Kidney epithelial cell (primary cell): ENCODE measurements at regions not wholly inside any gene's neighbourhood (a gene's known extent, or its start where the extent isn't known, plus 50 kb on each side); places are given as distances from the start of the nearest gene placed in this dataset.
"Not testable (repeated sequence)": the region's sequence is repeated elsewhere in the genome, so short reads cannot be mapped to it uniquely, and the experiment has no call there.

Experiments
- DNase-seq: peaks from one replicate; pipeline ENCODE4 v3.0.0-alpha.2; 2010; ENCODE audit warnings: low read depth
- H3K27me3 ChIP-seq: 2 replicates; pipeline ENCODE4 v1.6.0; 2011; ENCODE audit warnings: low read length; ENCODE audit not compliant: control insufficient read depth, insufficient read depth
- H3K36me3 ChIP-seq: 2 replicates; pipeline ENCODE4 v1.5.1; 2011; ENCODE audit warnings: low read length; ENCODE audit not compliant: control insufficient read depth, insufficient read depth
- H3K4me3 ChIP-seq: 2 replicates; pipeline ENCODE4 v1.5.1; 2011; ENCODE audit warnings: low read depth, mild to moderate bottlenecking, control low read depth, low read length
- TF ChIP-seq, protein P1 (sequence below): IDR thresholded peaks from 2 replicates; pipeline ENCODE4 v1.5.1; 2011; ENCODE audit warnings: mild to moderate bottlenecking, moderate library complexity, low read length, control low read depth, inconsistent platforms; ENCODE audit not compliant: insufficient read depth, poor library complexity, severe bottlenecking

DNA sequence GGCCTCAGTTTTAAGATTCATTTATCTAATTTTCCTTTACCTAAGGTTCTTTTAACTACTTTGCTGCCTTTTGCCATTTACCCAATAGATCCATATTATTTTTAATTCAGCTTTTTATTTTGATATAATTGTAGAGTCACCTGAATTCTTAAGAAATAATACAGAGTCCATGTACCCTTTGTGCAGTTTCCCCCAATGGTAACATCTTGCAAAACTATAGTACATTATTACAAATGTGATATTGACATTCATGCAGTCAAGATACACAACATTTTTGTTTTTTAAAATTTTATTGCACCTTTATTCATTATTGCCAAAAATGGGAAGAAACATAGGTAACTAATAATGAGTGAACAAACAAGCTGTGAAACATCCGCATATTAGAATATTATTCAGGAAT lies 208.7 kb upstream of the WDFY3 start:
- H3K36me3 ChIP-seq = no peaks in the 10 kb centered on the region
- TF ChIP-seq, protein P1, sequence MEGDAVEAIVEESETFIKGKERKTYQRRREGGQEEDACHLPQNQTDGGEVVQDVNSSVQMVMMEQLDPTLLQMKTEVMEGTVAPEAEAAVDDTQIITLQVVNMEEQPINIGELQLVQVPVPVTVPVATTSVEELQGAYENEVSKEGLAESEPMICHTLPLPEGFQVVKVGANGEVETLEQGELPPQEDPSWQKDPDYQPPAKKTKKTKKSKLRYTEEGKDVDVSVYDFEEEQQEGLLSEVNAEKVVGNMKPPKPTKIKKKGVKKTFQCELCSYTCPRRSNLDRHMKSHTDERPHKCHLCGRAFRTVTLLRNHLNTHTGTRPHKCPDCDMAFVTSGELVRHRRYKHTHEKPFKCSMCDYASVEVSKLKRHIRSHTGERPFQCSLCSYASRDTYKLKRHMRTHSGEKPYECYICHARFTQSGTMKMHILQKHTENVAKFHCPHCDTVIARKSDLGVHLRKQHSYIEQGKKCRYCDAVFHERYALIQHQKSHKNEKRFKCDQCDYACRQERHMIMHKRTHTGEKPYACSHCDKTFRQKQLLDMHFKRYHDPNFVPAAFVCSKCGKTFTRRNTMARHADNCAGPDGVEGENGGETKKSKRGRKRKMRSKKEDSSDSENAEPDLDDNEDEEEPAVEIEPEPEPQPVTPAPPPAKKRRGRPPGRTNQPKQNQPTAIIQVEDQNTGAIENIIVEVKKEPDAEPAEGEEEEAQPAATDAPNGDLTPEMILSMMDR = no peak
- no peak overlapping the region for H3K4me3 ChIP-seq
- no peaks in the 10 kb centered on the region for H3K27me3 ChIP-seq
- no peak for DNase-seq

DNA sequence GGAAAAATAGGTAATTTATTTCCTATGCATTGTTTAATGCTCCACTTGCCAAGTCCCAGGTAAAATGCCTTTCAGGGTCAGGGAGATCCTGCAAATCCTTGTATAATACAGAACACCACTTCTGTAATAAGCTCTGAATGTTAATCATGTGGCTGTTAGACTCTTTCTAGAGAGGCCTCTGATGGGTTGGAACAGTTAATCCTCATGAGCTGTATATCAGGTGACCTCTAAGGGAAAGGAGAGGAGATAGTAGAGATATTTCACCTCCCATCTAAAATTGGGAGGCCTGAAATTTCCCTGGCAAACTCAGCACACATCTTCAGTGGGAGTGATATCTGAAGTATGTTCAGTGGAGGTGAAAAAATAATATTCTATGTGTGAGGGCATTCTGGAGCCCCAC lies 210.6 kb upstream of the WDFY3 start:
- Histone ChIP-seq H3K36me3 (no peaks in the 10 kb centered on the region), H3K4me3 (no peak overlapping the region), H3K27me3 (no peaks in the 10 kb centered on the region)
- DNase-seq = no peak
- TF ChIP-seq, protein P1 = no peak

- TF ChIP-seq, protein P1 = no peak
- Histone ChIP-seq H3K4me3 (no peak overlapping the region), H3K27me3 (no peaks in the 10 kb centered on the region), H3K36me3 (no peaks in the 10 kb centered on the region)
- DNase-seq = no peak
Observed at GRCh38 chr4:85177679-85178078, 211.2 kb upstream of the WDFY3 start.

GRCh38 chr4:85180533-85180932 lies 214.0 kb upstream of the WDFY3 start:
- no peak for DNase-seq
- no peak overlapping the region for H3K4me3 ChIP-seq
- TF ChIP-seq, protein P1 = no peak
- H3K36me3 ChIP-seq = no peaks in the 10 kb centered on the region
- no peaks in the 10 kb centered on the region for H3K27me3 ChIP-seq

- H3K4me3 ChIP-seq = no peak overlapping the region
- DNase-seq = no peak
- no peaks in the 10 kb centered on the region for H3K36me3 ChIP-seq
- H3K27me3 ChIP-seq = no peaks in the 10 kb centered on the region
- TF ChIP-seq, protein P1 = no peak
Observed at GRCh38 chr4:85187106-85187505, 220.6 kb upstream of the WDFY3 start.

- H3K27me3 ChIP-seq, H3K36me3 ChIP-seq, DNase-seq, H3K4me3 ChIP-seq: not testable (repeated sequence)
Observed at GRCh38 chr4:85196015-85196414, 229.5 kb upstream of the WDFY3 start.
